Activated effector memory CD4-positive, alpha-beta T cell treated with anti-CD3 and anti-CD28 coated beads, Interleukin-2, amount 50 U/mL, for 16 hours (primary cell): ENCODE measurements at regions not wholly inside any gene's neighbourhood (a gene's known extent, or its start where the extent isn't known, plus 50 kb on each side); places are given as distances from the start of the nearest gene placed in this dataset.

Source experiments
- DNase-seq: peaks from one replicate; pipeline ENCODE4 v3.0.0-alpha.2; 2020

DNA sequence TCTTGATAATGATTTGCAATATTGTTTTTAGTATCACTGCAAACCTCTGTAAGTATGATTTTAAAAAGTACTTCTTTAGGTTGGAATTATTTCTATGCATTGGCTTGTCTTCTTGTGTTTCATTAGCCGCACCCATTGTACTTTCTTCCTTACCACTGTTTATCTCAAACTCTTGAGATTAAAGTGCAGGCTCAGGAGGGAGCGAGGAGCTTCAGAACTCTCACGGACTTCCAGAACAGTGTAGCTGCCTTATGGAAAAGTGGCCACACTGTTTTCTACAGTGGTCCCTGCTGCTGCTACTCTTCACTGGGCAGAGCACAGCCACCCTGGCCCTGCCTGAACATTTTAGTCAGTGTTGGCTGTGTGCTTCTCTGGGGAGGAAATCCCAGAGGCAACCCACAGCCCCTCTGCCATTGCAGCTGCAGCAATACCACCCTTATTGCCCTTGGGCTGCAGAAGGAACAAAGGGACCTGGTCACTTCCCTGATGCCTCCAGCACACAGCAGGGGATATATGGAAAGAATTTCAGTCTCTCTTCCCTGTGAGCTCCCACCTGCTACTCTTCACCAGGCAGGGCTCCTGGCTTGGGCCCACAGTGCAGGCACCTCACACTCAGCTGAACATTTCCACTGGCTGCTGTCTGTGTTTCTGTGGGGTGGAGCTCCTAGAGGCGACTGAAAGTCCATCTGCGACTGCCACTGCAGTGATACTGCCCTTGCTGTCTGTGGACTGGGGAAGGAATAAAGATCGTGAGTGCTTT lies 91.7 kb upstream of the MAP3K4 start:
- DNase-seq: no peak

DNA sequence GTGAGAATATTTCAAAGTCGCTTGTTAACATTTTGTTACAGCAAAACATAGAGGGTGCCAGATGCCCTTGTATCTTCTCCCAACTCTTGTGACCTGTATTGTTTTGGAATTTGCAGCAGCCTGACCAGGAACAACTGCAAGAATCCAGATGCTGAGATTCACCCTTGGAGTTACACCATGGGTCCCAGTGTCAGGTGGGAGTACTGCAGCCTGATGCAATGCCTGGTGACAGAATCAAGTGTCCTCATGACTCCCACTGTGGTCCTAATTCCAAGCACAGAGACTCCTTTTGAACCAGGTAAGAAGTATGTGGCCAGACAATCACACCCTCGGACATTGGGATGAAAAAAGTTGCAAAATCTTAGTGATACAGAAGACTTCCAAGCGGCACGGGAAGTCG lies 79.6 kb upstream of the MAP3K4 start:
- no peak for DNase-seq

GRCh38 chr6:160912411-160912810 lies 79.2 kb upstream of the MAP3K4 start:
- no peak for DNase-seq

GRCh38 chr6:160917572-160917971 lies 74.0 kb upstream of the MAP3K4 start:
- no peak for DNase-seq

DNA sequence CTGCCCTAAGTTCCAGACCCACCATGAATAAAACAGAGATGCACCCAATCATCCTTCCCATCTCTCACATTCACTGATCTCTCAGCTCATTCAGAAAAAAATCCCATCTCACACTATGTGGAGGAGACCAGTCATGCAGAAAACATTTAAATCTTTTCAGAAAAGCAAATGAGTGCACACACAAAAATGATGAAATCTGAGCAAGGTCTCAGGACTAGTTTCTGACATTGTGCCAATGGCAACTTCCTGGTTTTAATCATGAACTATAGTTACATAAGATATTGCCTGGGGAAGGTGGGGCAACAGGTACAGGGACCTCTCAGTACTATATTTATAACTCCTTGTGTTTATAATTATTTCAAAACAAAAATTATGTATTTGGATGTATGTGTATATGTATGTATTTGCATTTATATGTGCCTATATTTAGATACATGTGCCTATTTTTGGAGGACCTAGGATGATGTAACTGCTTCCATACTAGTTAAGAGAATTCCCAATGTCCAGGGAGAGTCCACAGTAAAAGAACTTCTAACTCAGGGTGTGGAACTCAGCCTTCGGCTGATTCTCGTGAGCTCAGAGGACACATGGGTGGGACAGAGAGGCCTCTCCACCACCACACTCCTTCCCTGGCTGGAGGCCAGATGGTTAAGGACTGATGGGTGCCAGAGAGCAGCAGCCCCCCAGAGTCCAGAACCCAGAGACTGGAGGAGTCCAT lies 71.7 kb upstream of the MAP3K4 start:
- DNase-seq: no peak

- DNase-seq: no peak
Observed at GRCh38 chr6:160921095-160921494, 70.5 kb upstream of the MAP3K4 start.

DNA sequence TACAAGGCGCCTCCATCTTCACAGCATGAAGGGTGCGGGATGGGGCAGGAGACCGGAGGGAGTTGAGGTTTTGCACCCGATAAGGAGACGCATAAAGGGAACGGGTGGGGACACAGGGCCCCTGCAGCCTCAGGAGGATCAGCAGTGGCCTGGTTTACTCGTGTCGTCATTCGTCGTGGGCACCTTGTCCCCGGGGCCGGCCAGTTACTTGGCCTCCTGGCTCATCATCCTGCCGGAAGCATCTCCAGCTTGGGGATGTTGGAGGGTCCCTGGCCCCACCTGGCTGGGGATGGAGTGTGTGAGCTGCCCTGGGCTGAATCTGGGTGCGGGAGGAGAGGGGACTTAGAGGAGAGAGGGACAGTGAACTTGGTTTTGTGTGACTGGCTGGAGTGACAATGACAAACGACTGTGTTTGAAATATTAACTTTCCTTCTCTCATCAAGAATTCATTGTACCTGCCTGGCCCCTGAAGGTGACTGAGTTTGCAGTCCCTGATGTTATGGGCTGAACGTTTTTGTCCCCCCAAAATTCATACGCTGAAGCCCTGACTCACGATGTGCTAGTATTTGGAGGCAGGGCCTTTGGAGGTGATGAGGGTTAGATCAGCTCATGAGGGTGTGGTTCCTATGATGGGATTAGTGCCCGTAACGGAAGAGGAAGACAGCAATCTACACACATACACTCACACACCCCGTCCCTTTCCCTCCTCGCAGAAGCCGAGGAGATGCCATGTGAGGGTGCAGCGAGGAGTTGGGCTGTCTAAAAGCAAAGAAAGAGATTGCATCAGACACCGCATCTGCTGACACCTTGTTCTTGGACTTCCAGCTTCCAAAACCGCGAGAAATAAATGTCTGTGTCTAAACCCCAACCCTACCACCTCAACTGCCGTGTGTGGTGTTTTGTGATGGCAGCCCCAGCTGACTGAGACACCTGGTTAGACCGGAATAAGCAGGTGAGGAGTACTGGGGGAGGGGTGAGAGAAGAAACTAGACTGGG lies 65.0 kb upstream of the MAP3K4 start:
- no peak for DNase-seq

GRCh38 chr6:160927416-160927815 lies 64.2 kb upstream of the MAP3K4 start:
- no peak for DNase-seq

- DNase-seq: no peak
Observed at GRCh38 chr6:160929361-160929760, 62.2 kb upstream of the MAP3K4 start.

GRCh38 chr6:160929831-160930230 lies 61.7 kb upstream of the MAP3K4 start:
- no peak for DNase-seq

- DNase-seq: peak; percentile 87
Observed at GRCh38 chr6:160930547-160931377, 60.8 kb upstream of the MAP3K4 start.

DNA sequence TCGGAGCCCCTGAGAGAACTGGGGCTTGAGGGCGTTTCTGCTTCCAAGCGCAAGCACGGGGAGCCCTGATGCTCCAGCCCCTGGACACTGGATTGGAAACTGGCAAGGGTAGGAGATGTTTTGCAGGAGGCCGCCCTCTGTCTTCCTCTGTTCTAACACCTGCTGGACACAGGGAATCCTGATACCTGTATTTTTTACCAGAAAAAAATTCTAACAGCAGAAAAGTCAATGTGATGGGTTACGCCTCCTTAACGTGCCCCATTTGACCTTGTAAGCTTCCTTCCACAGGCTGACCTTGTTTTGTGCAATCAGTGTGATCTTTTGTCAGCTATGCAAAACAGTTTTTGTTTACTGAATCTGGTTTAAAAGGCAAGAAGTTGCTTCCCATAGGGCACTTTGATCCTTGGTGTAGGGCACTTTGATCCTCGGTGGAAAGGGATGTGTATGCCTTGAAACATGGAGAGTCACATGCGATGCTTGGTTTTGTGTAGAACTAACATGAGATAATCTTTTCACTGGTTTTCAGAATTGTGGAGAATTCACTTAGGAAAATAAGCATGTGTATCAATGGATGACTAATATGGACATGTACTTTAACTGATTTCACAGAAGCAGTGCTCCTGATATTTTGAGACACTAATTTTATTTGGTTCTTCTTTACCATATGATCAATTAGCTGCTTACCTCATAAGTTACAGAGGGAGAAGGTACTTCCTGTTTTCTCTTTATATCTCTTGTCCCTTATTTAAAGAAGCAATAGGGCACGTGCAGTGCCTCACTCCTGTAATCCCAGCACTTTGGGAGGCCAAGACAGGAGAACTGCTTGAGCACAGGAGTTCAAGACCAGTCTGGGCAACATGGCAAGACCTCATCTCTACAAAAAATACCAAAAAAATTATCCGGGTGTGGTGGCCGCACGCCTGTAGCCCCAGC lies 59.9 kb upstream of the MAP3K4 start:
- DNase-seq: no peak

DNA sequence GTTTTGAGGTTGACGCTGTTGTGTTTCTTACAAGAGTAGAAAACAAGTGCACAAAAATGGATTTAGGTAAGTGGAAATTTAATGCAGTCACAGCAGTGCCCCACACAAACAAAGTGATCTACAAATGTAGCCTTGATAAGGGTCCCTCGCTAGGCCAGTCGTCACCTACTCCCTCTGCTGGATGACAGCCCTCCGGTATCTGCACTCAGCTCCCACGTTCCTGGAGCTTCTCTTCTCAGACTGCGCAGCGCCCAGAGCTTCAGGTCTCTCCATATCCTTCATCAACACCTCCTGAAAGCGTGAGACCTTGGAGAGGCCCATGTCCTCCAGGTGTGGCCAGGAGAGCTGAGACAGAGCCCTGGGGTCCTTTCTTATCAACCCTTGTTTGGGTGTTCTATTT lies 58.3 kb upstream of the MAP3K4 start:
- no peak for DNase-seq

DNA sequence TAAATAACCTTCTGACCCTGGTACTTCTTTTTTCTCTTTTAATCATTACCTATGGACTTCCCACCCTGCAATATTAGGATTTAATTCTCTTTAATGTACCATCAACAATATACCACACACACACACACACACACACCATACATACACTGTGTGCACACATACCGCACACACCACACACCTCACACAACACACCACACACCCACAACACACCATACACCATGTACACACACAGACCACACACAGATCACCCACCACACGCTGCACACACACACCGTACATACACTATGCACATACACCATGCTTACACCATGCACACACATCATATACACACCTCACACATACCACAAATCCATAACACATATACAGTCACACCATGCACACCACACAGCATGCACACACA lies 57.4 kb upstream of the MAP3K4 start:
- DNase-seq: no peak

DNA sequence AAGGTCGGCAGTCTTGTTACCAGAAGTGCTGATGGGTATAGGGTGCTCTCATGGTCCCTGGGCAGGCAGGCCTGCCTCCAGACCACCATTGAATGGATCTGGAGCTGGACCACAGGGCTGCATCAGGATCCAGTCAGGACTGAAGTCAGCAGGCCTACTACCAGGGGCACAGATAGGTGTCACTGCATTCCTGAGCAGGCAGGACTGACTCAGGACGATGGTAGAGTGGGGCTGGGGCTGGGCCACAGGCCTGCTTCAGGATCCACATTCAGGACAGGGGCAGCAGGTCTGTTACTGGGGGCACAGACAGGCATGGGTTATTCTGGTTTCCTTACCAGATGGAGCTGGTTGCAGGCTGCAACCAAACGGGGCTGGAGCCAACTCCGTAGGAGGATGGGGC lies 51.4 kb upstream of the MAP3K4 start:
- no peak for DNase-seq
